Body of pancreas (tissue), 4 donors: ENCODE measurements at regions not wholly inside any gene's neighbourhood (a gene's known extent, or its start where the extent isn't known, plus 50 kb on each side); places are given as distances from the start of the nearest gene placed in this dataset.

Source experiments
- POLR2A ChIP-seq, 3 donors: fragments of 450-650 bp; IDR thresholded peaks; one replicate each; pipeline ENCODE4 v1.6.1; 2016; ENCODE audit warnings: antibody characterized with exemption in 3 of 3, mild to moderate bottlenecking in 2 of 3
- TF ChIP-seq, protein P1 (sequence below), 7 experiments: fragments of 450-650 bp in 4 of 7; fragments of 200-600 bp in 3 of 7; sonication (generic) in 3 of 7; IDR thresholded peaks; one replicate each; pipeline ENCODE4 v1.5.1; 2016 to 2019; ENCODE audit warnings: antibody characterized with exemption in 7 of 7

GRCh38 chr13:53200498-53201453, 172.2 kb downstream of the OLFM4 start:
- TF ChIP-seq, protein P1, sequence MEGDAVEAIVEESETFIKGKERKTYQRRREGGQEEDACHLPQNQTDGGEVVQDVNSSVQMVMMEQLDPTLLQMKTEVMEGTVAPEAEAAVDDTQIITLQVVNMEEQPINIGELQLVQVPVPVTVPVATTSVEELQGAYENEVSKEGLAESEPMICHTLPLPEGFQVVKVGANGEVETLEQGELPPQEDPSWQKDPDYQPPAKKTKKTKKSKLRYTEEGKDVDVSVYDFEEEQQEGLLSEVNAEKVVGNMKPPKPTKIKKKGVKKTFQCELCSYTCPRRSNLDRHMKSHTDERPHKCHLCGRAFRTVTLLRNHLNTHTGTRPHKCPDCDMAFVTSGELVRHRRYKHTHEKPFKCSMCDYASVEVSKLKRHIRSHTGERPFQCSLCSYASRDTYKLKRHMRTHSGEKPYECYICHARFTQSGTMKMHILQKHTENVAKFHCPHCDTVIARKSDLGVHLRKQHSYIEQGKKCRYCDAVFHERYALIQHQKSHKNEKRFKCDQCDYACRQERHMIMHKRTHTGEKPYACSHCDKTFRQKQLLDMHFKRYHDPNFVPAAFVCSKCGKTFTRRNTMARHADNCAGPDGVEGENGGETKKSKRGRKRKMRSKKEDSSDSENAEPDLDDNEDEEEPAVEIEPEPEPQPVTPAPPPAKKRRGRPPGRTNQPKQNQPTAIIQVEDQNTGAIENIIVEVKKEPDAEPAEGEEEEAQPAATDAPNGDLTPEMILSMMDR (IDR thresholded peaks at IDR 0.05): peak; percentile 61 to 84 (median 69)
- no peak for TF ChIP-seq POLR2A (IDR thresholded peaks at IDR 0.05)
